ENCODE measurements at regions not wholly inside any gene's neighbourhood (a gene's known extent, or its start where the extent isn't known, plus 50 kb on each side); places are given as distances from the start of the nearest gene placed in this dataset.

GRCh38 chr5:163976696-163977095 lies 471.3 kb downstream of the MAT2B start:
- no peak overlapping the region for H3K27ac ChIP-seq (ENCODE audit: low read length)
- peaks cover 0 to 10% of the 10 kb centered on the region in 2 donors for H3K27me3 Mint-ChIP-seq (ENCODE audit: low read depth in 2 of 2)
- no peak overlapping the region for H3K4me3 Mint-ChIP-seq
- H3K9me3 ChIP-seq (ENCODE audit: control insufficient read depth, insufficient read depth, low read length): no peaks in the 10 kb centered on the region
- 78% methylated on average over 3 of the region's 3 CpGs for WGBS (ENCODE audit: insufficient coverage)
- no peaks in the 10 kb centered on the region for H3K36me3 Mint-ChIP-seq
- no peak overlapping the region for H3K27ac Mint-ChIP-seq
- H3K36me3 ChIP-seq (ENCODE audit: control insufficient read depth, insufficient read depth, low read length): no peaks in the 10 kb centered on the region
- ATAC-seq (no peak), DNase-seq (no peak)
- H3K27me3 ChIP-seq (ENCODE audit: control insufficient read depth, insufficient read depth, low read length): no peaks in the 10 kb centered on the region
- H3K4me1 Mint-ChIP-seq: no peaks in the 10 kb centered on the region
- intact Hi-C loops (cut with micrococcal nuclease): no loop called here
- H3K9me3 Mint-ChIP-seq: no peaks in the 10 kb centered on the region
- no peak overlapping the region for H3K4me3 ChIP-seq (ENCODE audit: low read length)
- no peaks in the 10 kb centered on the region for H3K4me1 ChIP-seq (ENCODE audit: control insufficient read depth, insufficient read depth, low read length)
- TF ChIP-seq CTCF (IDR thresholded peaks at IDR 0.05): no peak

GRCh38 chr5:163978897-163979296 lies 473.5 kb downstream of the MAT2B start:
- H3K4me3 Mint-ChIP-seq: no peak overlapping the region
- intact Hi-C loops (cut with micrococcal nuclease): no loop called here
- no peak for TF ChIP-seq CTCF (IDR thresholded peaks at IDR 0.05)
- Histone ChIP-seq H3K27ac (ENCODE audit: low read length) (no peak overlapping the region), H3K4me3 (ENCODE audit: low read length) (no peak overlapping the region), H3K9me3 (ENCODE audit: control insufficient read depth, insufficient read depth, low read length) (no peaks in the 10 kb centered on the region), H3K27me3 (ENCODE audit: control insufficient read depth, insufficient read depth, low read length) (no peaks in the 10 kb centered on the region), H3K36me3 (ENCODE audit: control insufficient read depth, insufficient read depth, low read length) (no peaks in the 10 kb centered on the region), H3K4me1 (ENCODE audit: control insufficient read depth, insufficient read depth, low read length) (no peaks in the 10 kb centered on the region)
- WGBS (ENCODE audit: insufficient coverage): 51% methylated on average over 4 of the region's 5 CpGs
- H3K4me1 Mint-ChIP-seq: no peaks in the 10 kb centered on the region
- DNase-seq: no peak
- no peak overlapping the region for H3K27ac Mint-ChIP-seq
- ATAC-seq: no peak
- H3K27me3 Mint-ChIP-seq (ENCODE audit: low read depth in 2 of 2): peaks cover 0 to 10% of the 10 kb centered on the region in 2 donors
- H3K36me3 Mint-ChIP-seq: no peaks in the 10 kb centered on the region
- no peaks in the 10 kb centered on the region for H3K9me3 Mint-ChIP-seq

GRCh38 chr5:163988566-163988965 lies 483.1 kb downstream of the MAT2B start:
- H3K4me1 ChIP-seq (ENCODE audit: control insufficient read depth, insufficient read depth, low read length): no peaks in the 10 kb centered on the region
- no peak overlapping the region for H3K27ac ChIP-seq (ENCODE audit: low read length)
- H3K27me3 ChIP-seq (ENCODE audit: control insufficient read depth, insufficient read depth, low read length): no peaks in the 10 kb centered on the region
- H3K4me1 Mint-ChIP-seq: no peaks in the 10 kb centered on the region
- H3K4me3 ChIP-seq (ENCODE audit: low read length): no peak overlapping the region
- H3K36me3 ChIP-seq (ENCODE audit: control insufficient read depth, insufficient read depth, low read length): no peaks in the 10 kb centered on the region
- DNase-seq: no peak
- 76% methylated on average over 4 of the region's 4 CpGs for WGBS (ENCODE audit: insufficient coverage)
- TF ChIP-seq CTCF (IDR thresholded peaks at IDR 0.05): no peak
- no peaks in the 10 kb centered on the region for H3K9me3 Mint-ChIP-seq
- H3K4me3 Mint-ChIP-seq: no peak overlapping the region
- peaks cover 3 to 9% of the 10 kb centered on the region in 2 donors for H3K27me3 Mint-ChIP-seq (ENCODE audit: low read depth in 2 of 2)
- no peaks in the 10 kb centered on the region for H3K36me3 Mint-ChIP-seq
- H3K9me3 ChIP-seq (ENCODE audit: control insufficient read depth, insufficient read depth, low read length): no peaks in the 10 kb centered on the region
- intact Hi-C loops (cut with micrococcal nuclease): no loop called here
- no peak for ATAC-seq
- H3K27ac Mint-ChIP-seq: no peak overlapping the region

GRCh38 chr5:163993126-163993525 lies 487.7 kb downstream of the MAT2B start:
- intact Hi-C loops (cut with micrococcal nuclease): no loop called here
- ATAC-seq (no peak), DNase-seq (no peak)
- no peaks in the 10 kb centered on the region for H3K27me3 ChIP-seq (ENCODE audit: control insufficient read depth, insufficient read depth, low read length)
- no peak overlapping the region for H3K27ac ChIP-seq (ENCODE audit: low read length)
- Mint-ChIP-seq H3K27ac (no peak overlapping the region), H3K4me1 (no peaks in the 10 kb centered on the region), H3K27me3 (ENCODE audit: low read depth in 2 of 2) (peaks cover 2 to 6% of the 10 kb centered on the region in 2 donors), H3K36me3 (no peaks in the 10 kb centered on the region), H3K9me3 (peaks cover 0 to 2% of the 10 kb centered on the region in 2 donors), H3K4me3 (no peak overlapping the region)
- no peak overlapping the region for H3K4me3 ChIP-seq (ENCODE audit: low read length)
- H3K4me1 ChIP-seq (ENCODE audit: control insufficient read depth, insufficient read depth, low read length): no peaks in the 10 kb centered on the region
- H3K36me3 ChIP-seq (ENCODE audit: control insufficient read depth, insufficient read depth, low read length): no peaks in the 10 kb centered on the region
- H3K9me3 ChIP-seq (ENCODE audit: control insufficient read depth, insufficient read depth, low read length): no peaks in the 10 kb centered on the region
- no peak for TF ChIP-seq CTCF (IDR thresholded peaks at IDR 0.05)
- WGBS (ENCODE audit: insufficient coverage): 83% methylated on average over 6 of the region's 6 CpGs

Data from natural killer cell (primary cell).